ENCODE measurements at regions not wholly inside any gene's neighbourhood (a gene's known extent, or its start where the extent isn't known, plus 50 kb on each side); places are given as distances from the start of the nearest gene placed in this dataset.
"Not testable (repeated sequence)": the region's sequence is repeated elsewhere in the genome, so short reads cannot be mapped to it uniquely, and the experiment has no call there.

GRCh38 chr12:97800561-97800960, 338.0 kb downstream of the RMST start:
- DNase-seq (ENCODE audit: low read depth) = no peak

- DNase-seq (ENCODE audit: low read depth) = no peak
These were observed 339.0 kb downstream of the RMST start for GRCh38 chr12:97801471-97802059.

GRCh38 chr12:97805146-97805545, 342.5 kb downstream of the RMST start:
- no peak for DNase-seq (ENCODE audit: low read depth)

GRCh38 chr12:97813301-97813700, 350.7 kb downstream of the RMST start:
- DNase-seq (ENCODE audit: low read depth) = no peak

- DNase-seq (ENCODE audit: low read depth) = no peak
These were observed 359.2 kb downstream of the RMST start for GRCh38 chr12:97821806-97822205.

- no peak for DNase-seq (ENCODE audit: low read depth)
These were observed 372.9 kb downstream of the RMST start for GRCh38 chr12:97835541-97835940.

GRCh38 chr12:97837401-97837800, 374.8 kb downstream of the RMST start:
- DNase-seq (ENCODE audit: low read depth) = peak; percentile 41

- no peak for DNase-seq (ENCODE audit: low read depth)
These were observed 385.4 kb downstream of the RMST start for GRCh38 chr12:97848051-97848450.

- DNase-seq (ENCODE audit: low read depth) = no peak
These were observed 391.9 kb downstream of the RMST start for GRCh38 chr12:97854477-97854876.

- DNase-seq (ENCODE audit: low read depth) = no peak
These were observed 399.5 kb downstream of the RMST start for GRCh38 chr12:97862072-97862471.

- no peak for DNase-seq (ENCODE audit: low read depth)
These were observed 412.5 kb downstream of the RMST start for GRCh38 chr12:97875064-97875463.

- no peak for DNase-seq (ENCODE audit: low read depth)
These were observed 414.2 kb downstream of the RMST start for GRCh38 chr12:97876780-97877179.

- no peak for DNase-seq (ENCODE audit: low read depth)
These were observed 414.8 kb downstream of the RMST start for GRCh38 chr12:97877404-97877803.

GRCh38 chr12:97886511-97887176, 424.0 kb downstream of the RMST start:
- no peak for DNase-seq (ENCODE audit: low read depth)

- not testable (repeated sequence) for DNase-seq (ENCODE audit: low read depth)
These were observed 435.3 kb downstream of the RMST start for GRCh38 chr12:97897881-97898280.

GRCh38 chr12:97899529-97899928, 436.9 kb downstream of the RMST start:
- DNase-seq (ENCODE audit: low read depth) = no peak

GRCh38 chr12:97899956-97900355, 437.4 kb downstream of the RMST start:
- no peak for DNase-seq (ENCODE audit: low read depth)

- no peak for DNase-seq (ENCODE audit: low read depth)
These were observed 440.8 kb downstream of the RMST start for GRCh38 chr12:97903356-97903755.

GRCh38 chr12:97907504-97907903, 444.9 kb downstream of the RMST start:
- DNase-seq (ENCODE audit: low read depth) = no peak

- no peak for DNase-seq (ENCODE audit: low read depth)
These were observed 448.0 kb downstream of the RMST start for GRCh38 chr12:97910559-97910958.

- DNase-seq (ENCODE audit: low read depth) = peak; percentile 73
These were observed 450.3 kb downstream of the RMST start for GRCh38 chr12:97912943-97913342.

- DNase-seq (ENCODE audit: low read depth) = peak; percentile 94
These were observed 459.5 kb downstream of the RMST start for GRCh38 chr12:97921979-97922722.

- DNase-seq (ENCODE audit: low read depth) = no peak
These were observed 460.9 kb downstream of the RMST start for GRCh38 chr12:97923546-97923945.

Data from fibroblast of gingiva (primary cell).